ENCODE measurements at regions not wholly inside any gene's neighbourhood (a gene's known extent, or its start where the extent isn't known, plus 50 kb on each side); places are given as distances from the start of the nearest gene placed in this dataset.

- Histone ChIP-seq H4K91ac (ENCODE audit: insufficient read depth, low read depth, low read length) (no peak overlapping the region), H2AK5ac (ENCODE audit: low read depth, low read length) (no peak overlapping the region), H2BK20ac (ENCODE audit: low read depth, low read length) (no peak overlapping the region), H3K36me3 (ENCODE audit: control insufficient read depth, insufficient read depth, low read length) (no peaks in the 10 kb centered on the region), H2BK120ac (ENCODE audit: low read depth, low read length) (no peak overlapping the region), H3K27me3 (ENCODE audit: control insufficient read depth, insufficient read depth, low read length) (peaks cover 8% of the 10 kb centered on the region), H2AFZ (replicated peaks; ENCODE audit: low read length, poor library complexity) (no peak overlapping the region), H2BK15ac (ENCODE audit: low read depth, low read length) (no peak overlapping the region), H3K4me2 (ENCODE audit: low read depth, low read length) (no peak overlapping the region), H4K5ac (ENCODE audit: low read depth, low read length) (no peak overlapping the region), H3K4ac (ENCODE audit: low read depth, low read length) (no peak overlapping the region), H3K9me3 (ENCODE audit: control insufficient read depth, insufficient read depth, low read length) (no peaks in the 10 kb centered on the region), H2BK5ac (ENCODE audit: low read depth, low read length, poor library complexity, severe bottlenecking) (no peak overlapping the region), H3K14ac (replicated peaks; ENCODE audit: low read depth, low read length) (no peak overlapping the region), H4K8ac (ENCODE audit: low read depth in 2 of 2, low read length in 2 of 2) (no peak overlapping the region), H4K20me1 (ENCODE audit: insufficient read depth, low read length) (no peaks in the 10 kb centered on the region), H3K9me1 (ENCODE audit: insufficient read depth, low read length) (0 out of 2 replicates have a peak, but pooled peaks cover 3% of the 10 kb centered on the region), H3K79me1 (ENCODE audit: low read depth in 1 of 2, low read length in 2 of 2) (no peaks in the 10 kb centered on the region), H3K9ac (ENCODE audit: low read depth, low read length) (no peak overlapping the region), H3K56ac (ENCODE audit: extremely low read depth, insufficient read depth, low read length) (no peak overlapping the region), H3K27ac (ENCODE audit: insufficient read depth, low read length) (no peak overlapping the region), H3K4me3 (ENCODE audit: insufficient read depth, low read depth, low read length) (no peak overlapping the region), H3K23ac (ENCODE audit: low read depth, low read length) (no peak overlapping the region), H2AK9ac (replicated peaks; ENCODE audit: low read depth, low read length, poor library complexity) (no peak overlapping the region), H3K4me1 (ENCODE audit: control insufficient read depth, insufficient read depth, low read length) (peaks cover 2% of the 10 kb centered on the region), H3K18ac (ENCODE audit: low read depth, low read length) (no peak overlapping the region)
- DNase-seq (no peak), ATAC-seq (ENCODE audit: low read depth) (no peak)
- in situ Hi-C loops (cut with MboI; ENCODE audit: low sequenced_read_pairs) (no loop called here), dilution Hi-C loops (cut with HindIII; ENCODE audit: low sequenced_read_pairs, unreplicated experiment) (no loop called here), intact Hi-C loops (cut with micrococcal nuclease) (no loop called here)
- ChIA-PET POLR2A (ENCODE audit: unreplicated experiment) (no interaction called here), CTCF (no interaction called here)
- no TSS peak for BruUV-seq (replicated peaks)
- TF ChIP-seq USF2 (IDR thresholded peaks at IDR 0.05; ENCODE audit: low read depth, low read length) (no peak), RCOR1 (IDR thresholded peaks at IDR 0.05; ENCODE audit: insufficient replicate concordance, low read length) (no peak), POLR2A (IDR thresholded peaks at IDR 0.05; ENCODE audit: low read depth, low read length) (no peak), SMC3 (IDR thresholded peaks at IDR 0.05; ENCODE audit: low read depth, low read length) (no peak), CHD1 (IDR thresholded peaks at IDR 0.05; ENCODE audit: low read depth, low read length) (no peak), CEBPB (IDR thresholded peaks at IDR 0.05; ENCODE audit: low read depth, low read length) (no peak), RAD21 (IDR thresholded peaks at IDR 0.05; ENCODE audit: low read length) (no peak)
- WGBS, 2 experiments (ENCODE audit: extremely low coverage in 2 of 2, insufficient read length in 1 of 2): 100% methylated on average over 1 of the region's 5 CpGs; no CpG with 5 or more reads in 1 of the 2 experiments
Measured at GRCh38 chr14:65267856-65268255, 144.7 kb upstream of the FUT8 start.

All from IMR-90 (cell line).